Motor neuron (in vitro differentiated cells): ENCODE measurements at regions not wholly inside any gene's neighbourhood (a gene's known extent, or its start where the extent isn't known, plus 50 kb on each side); places are given as distances from the start of the nearest gene placed in this dataset.
A peak's percentile ranks its signal among the peaks of the same experiment; 100 is the strongest.

Source experiments
- ATAC-seq, 8 experiments: fragments of 200-7000 bp; cut with Tn5 transposase; replicated peaks in 6 of 8; 2 replicates each; pipeline ENCODE4 v1.8.0; 2021; ENCODE audit warnings: mild to moderate bottlenecking in 8 of 8, moderate library complexity in 8 of 8
- H3K27ac ChIP-seq, 2 donors: fragments of 250-450 bp; sonication (Bioruptor Pico); 2 replicates each; pipeline ENCODE4 v1.9.0; 2021; ENCODE audit warnings: antibody characterized with exemption in 2 of 2, mild to moderate bottlenecking in 2 of 2, moderate library complexity in 1 of 2
- H3K4me1 ChIP-seq, 2 donors: fragments of 250-450 bp; sonication (Bioruptor Pico); replicated peaks in 1 of 2; 2 replicates each; pipeline ENCODE4 v1.6.1; 2021; ENCODE audit warnings: antibody characterized with exemption in 2 of 2, mild to moderate bottlenecking in 2 of 2, moderate library complexity in 1 of 2
- H3K4me3 ChIP-seq, 5 donors: fragments of 250-450 bp; sonication (Bioruptor Pico); 2 replicates each; pipeline ENCODE4 v1.9.0; 2021; ENCODE audit warnings: antibody characterized with exemption in 5 of 5, mild to moderate bottlenecking in 5 of 5, moderate library complexity in 4 of 5
- WGBS, 10 experiments: fragments of 450-650 bp; shearing (Covaris generic); methylation state at CpG; one replicate each; pipeline ENCODE4 v1.0.0; 2022; 5-methylcytosine and 5-hydroxymethylcytosine counted together
- in situ Hi-C, 9 experiments: fragments of 400-800 bp; cut with MboI; loops; one replicate each; pipeline ENCODE4 v1.15.0; 2021; ENCODE audit warnings: low sequenced_read_pairs in 9 of 9, low pct_unique_long_range_greater_than_20kb in 2 of 9; ENCODE audit not compliant: unreplicated experiment in 9 of 9

DNA sequence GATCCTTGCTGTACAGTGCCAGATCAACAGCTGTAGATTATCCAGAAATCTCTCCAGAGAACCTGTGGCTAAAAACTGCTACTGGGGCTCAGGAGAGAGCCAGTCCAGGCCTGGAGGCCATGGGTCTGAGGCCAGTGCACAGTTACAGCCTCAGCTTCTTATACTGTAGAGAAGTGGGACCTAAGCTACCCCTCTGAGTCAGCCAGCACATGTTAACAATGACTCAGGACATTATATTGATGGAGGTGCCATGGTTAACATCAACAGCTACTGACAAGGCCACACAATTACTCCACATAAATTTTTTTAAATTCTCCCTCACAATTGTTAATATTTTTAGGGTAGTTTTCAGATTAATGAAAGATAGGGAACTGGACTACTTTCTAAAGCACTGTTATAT, 138.5 kb downstream of the RBM26 start:
- no peaks in the 10 kb centered on the region for H3K4me1 ChIP-seq
- ATAC-seq, result no peak
- in situ Hi-C loops, result no loop called here
- H3K27ac ChIP-seq, result no peak overlapping the region
- H3K4me3 ChIP-seq, result no peak overlapping the region

DNA sequence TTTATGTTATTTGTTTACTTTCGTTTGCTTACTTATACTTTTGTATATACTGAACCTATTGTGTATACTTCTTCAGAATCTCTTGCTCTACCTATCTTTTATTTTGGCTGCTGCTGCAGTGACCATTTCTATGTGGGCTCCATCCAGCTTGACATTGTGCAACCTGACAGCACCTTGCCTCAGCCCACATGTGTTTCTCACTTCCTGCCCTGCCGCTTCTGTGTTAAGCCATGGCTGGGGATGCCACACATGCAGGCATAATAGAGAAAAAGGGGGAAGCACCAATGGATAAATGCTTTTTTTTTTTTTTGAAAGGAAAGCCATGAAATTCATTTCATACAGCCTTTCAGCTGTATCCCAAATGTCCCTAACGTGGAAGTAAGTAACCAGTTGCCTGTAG, 147.6 kb downstream of the RBM26 start:
- in situ Hi-C loops, result no loop called here
- H3K4me3 ChIP-seq, result no peak overlapping the region
- ATAC-seq, result no peak
- no peak overlapping the region for H3K27ac ChIP-seq
- WGBS, 10 experiments, result 0 to 93% (median 79%) methylated on average over 1 to 3 of the region's 3 CpGs
- no peaks in the 10 kb centered on the region for H3K4me1 ChIP-seq

GRCh38 chr13:79246578-79246949, 159.5 kb downstream of the RBM26 start:
- 0 to 100% (median 60%) methylated on average over 1 to 3 of the region's 3 CpGs; no CpG with 5 or more reads in 1 of the 10 experiments for whole genome bisulfite sequencing, 10 experiments
- in situ Hi-C loops, result no loop called here
- Histone ChIP-seq H3K4me1 (no peaks in the 10 kb centered on the region), H3K4me3 (no peak overlapping the region), H3K27ac (no peak overlapping the region)
- ATAC-seq, result peak in 1 of 8 experiments; percentile 15

DNA sequence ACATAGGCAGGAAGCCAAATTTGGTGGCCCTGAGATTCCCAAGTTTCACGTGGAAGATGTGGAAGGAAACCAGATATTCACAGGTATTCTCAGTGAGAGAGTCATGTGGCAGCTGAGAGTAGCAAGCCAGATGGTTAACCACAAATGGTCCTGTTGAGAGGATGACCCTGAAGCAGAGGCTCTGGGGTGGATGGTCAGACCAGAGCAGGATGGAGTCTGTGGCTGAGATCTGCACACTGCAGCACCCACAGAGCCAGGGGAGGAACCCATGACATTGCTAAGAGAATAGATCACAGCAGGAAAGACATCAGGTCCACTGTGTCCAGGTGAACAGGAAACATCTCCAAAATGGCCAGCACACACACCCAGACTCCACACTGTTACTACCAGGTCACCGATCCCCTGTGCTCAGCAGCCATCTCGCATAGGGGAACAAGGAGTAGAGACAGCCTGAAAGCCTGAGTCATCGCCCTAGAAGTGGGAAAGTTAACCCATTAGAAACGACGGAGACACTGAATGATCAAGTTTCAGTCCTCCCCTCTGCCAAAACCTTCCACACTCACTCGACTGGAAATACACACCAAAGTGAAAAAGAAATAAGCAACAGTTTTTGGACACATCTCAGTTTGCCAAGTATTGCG, 160.0 kb downstream of the RBM26 start:
- ATAC-seq, result peak in 1 of 8 experiments; percentile 59
- Histone ChIP-seq H3K27ac (no peak overlapping the region), H3K4me1 (no peaks in the 10 kb centered on the region), H3K4me3 (no peak overlapping the region)
- WGBS, 10 experiments, result 25 to 100% (median 58%) methylated on average over 1 to 6 of the region's 8 CpGs; no CpG with 5 or more reads in 3 of the 10 experiments
- in situ Hi-C loops, result no loop called here

- Histone ChIP-seq H3K4me3 (no peak overlapping the region), H3K27ac (no peak overlapping the region), H3K4me1 (no peaks in the 10 kb centered on the region)
- no peak for ATAC-seq
- WGBS, 10 experiments, result 0 to 86% (median 42%) methylated on average over 1 to 4 of the region's 4 CpGs; no CpG with 5 or more reads in 2 of the 10 experiments
- in situ Hi-C loops, result no loop called here
Observed at GRCh38 chr13:79241697-79242096, 164.4 kb downstream of the RBM26 start.

GRCh38 chr13:79237981-79238380, 168.1 kb downstream of the RBM26 start:
- no peak overlapping the region for H3K4me3 ChIP-seq
- in situ Hi-C loops, result no loop called here
- ATAC-seq, result peak in 2 of 8 experiments; percentile 25 to 66
- WGBS, 10 experiments, result 0 to 87% (median 50%) methylated on average over 1 to 4 of the region's 4 CpGs; no CpG with 5 or more reads in 1 of the 10 experiments
- no peaks in the 10 kb centered on the region for H3K4me1 ChIP-seq
- no peak overlapping the region for H3K27ac ChIP-seq

DNA sequence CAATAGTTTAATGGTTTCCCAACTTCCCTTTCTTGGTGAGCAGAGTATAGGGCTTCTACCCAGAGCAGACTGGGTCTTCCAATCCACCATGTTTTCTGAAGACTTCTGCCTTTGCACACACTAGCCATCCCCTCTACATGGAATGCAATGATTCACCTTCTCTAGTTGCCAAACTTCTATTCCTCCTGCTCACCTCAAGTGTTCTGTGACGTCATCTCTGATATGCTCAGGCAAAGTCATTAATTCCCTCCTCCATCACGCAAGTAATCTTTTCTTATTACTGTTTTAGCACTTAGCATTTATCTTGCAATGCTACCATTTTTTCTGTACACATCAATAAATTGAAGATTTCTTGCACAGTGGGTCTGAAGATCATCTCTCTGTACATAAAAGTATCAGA, 174.2 kb downstream of the RBM26 start:
- Histone ChIP-seq H3K4me3 (no peak overlapping the region), H3K4me1 (no peaks in the 10 kb centered on the region), H3K27ac (no peak overlapping the region)
- no peak for ATAC-seq
- WGBS, 10 experiments, result 10 to 89% (median 84%) methylated on average over 1 to 2 of the region's 2 CpGs; no CpG with 5 or more reads in 3 of the 10 experiments
- in situ Hi-C loops, result no loop called here

GRCh38 chr13:79229761-79230160, 176.3 kb downstream of the RBM26 start:
- in situ Hi-C loops, result no loop called here
- WGBS, 10 experiments, result 0 to 100% (median 68%) methylated on average over 1 to 4 of the region's 4 CpGs; no CpG with 5 or more reads in 1 of the 10 experiments

GRCh38 chr13:79228972-79229371, 177.1 kb downstream of the RBM26 start:
- no peak for ATAC-seq
- H3K4me1 ChIP-seq, result no peaks in the 10 kb centered on the region
- WGBS, 10 experiments, result 0 to 100% (median 89%) methylated on average over 1 to 3 of the region's 5 CpGs; no CpG with 5 or more reads in 4 of the 10 experiments
- no peak overlapping the region for H3K4me3 ChIP-seq
- no peak overlapping the region for H3K27ac ChIP-seq
- in situ Hi-C loops, result no loop called here

More at GRCh38 chr13:79229761-79230160, 176.3 kb downstream of the RBM26 start:
- Histone ChIP-seq H3K4me3 (no peak overlapping the region), H3K27ac (no peak overlapping the region), H3K4me1 (no peaks in the 10 kb centered on the region)
- no peak for ATAC-seq

DNA sequence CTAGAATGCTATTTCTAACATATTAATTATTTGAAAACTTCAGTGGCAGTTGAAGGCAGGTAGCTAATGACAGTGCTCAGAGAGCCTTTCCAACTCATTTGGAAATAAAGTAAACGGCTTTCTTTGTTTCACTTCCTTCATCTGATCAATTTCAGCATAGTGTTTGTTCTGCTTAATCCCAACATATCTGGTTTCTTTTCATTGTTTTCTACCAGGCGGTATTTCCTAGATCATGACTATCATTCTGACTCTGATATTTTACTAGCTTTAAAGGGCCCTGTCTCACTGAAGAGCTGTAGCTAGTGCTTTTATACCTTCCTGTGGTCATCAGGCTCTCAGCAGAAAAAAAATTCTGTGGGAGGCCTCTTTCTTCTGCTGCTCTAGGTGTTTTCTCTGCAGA, 178.6 kb downstream of the RBM26 start:
- no peak for ATAC-seq
- in situ Hi-C loops, result no loop called here
- H3K27ac ChIP-seq, result no peak overlapping the region
- no peak overlapping the region for H3K4me3 ChIP-seq
- WGBS, 10 experiments, result 0 to 100% (median 90%) methylated on average over 1 to 2 of the region's 2 CpGs
- no peaks in the 10 kb centered on the region for H3K4me1 ChIP-seq

DNA sequence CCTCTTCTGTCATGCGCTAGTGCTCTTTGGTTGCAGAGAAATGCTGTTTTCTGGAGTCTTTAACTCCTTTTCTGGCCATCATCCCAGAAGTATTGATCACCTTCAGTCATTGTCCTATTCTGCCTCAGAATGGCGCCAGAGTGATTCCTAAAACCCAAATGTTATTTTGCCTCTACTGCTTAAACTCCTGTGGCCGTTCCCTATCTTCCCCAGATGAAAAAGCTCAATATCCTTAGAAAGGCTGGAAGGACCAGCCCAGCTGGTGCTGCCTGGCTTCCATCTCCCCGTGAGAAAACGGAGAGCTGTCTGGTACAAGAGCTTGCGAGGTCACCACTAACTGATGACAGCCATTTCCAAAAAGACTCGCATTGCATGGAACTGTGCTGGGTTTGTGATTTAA, 179.1 kb downstream of the RBM26 start:
- in situ Hi-C loops, result no loop called here
- no peak for ATAC-seq
- WGBS, 10 experiments, result 0 to 100% (median 75%) methylated on average over 1 to 7 of the region's 7 CpGs; no CpG with 5 or more reads in 1 of the 10 experiments
- Histone ChIP-seq H3K4me1 (no peaks in the 10 kb centered on the region), H3K4me3 (no peak overlapping the region), H3K27ac (no peak overlapping the region)

GRCh38 chr13:79226250-79226649, 179.8 kb downstream of the RBM26 start:
- H3K4me3 ChIP-seq, result no peak overlapping the region
- H3K4me1 ChIP-seq, result no peaks in the 10 kb centered on the region
- 0 to 90% (median 75%) methylated on average over 4 to 8 of the region's 8 CpGs for WGBS, 10 experiments
- ATAC-seq, result no peak
- no peak overlapping the region for H3K27ac ChIP-seq
- in situ Hi-C loops, result no loop called here

GRCh38 chr13:79225487-79226232, 180.4 kb downstream of the RBM26 start:
- Histone ChIP-seq H3K4me3 (no peak overlapping the region), H3K27ac (no peak overlapping the region), H3K4me1 (no peaks in the 10 kb centered on the region)
- in situ Hi-C loops, result no loop called here
- WGBS, 10 experiments, result 4 to 100% (median 67%) methylated on average over 1 to 4 of the region's 5 CpGs; no CpG with 5 or more reads in 1 of the 10 experiments
- ATAC-seq, result peak in 3 of 8 experiments; percentile 57 to 84 (median 81)
